Adipocyte (in vitro differentiated cells): ENCODE measurements at regions not wholly inside any gene's neighbourhood (a gene's known extent, or its start where the extent isn't known, plus 50 kb on each side); places are given as distances from the start of the nearest gene placed in this dataset.

Source experiments
- DNase-seq: peaks from one replicate; pipeline ENCODE4 v3.0.0-alpha.2; 2015; ENCODE audit warnings: low read depth
- H3K27me3 ChIP-seq: replicated peaks from 2 replicates; pipeline ENCODE4 v1.7.0; 2013; ENCODE audit warnings: mild to moderate bottlenecking, low read length, moderate library complexity; ENCODE audit not compliant: control insufficient read depth, insufficient read depth
- H3K36me3 ChIP-seq: 2 replicates; pipeline ENCODE4 v1.7.0; 2013; ENCODE audit warnings: low read length, mild to moderate bottlenecking, moderate library complexity; ENCODE audit not compliant: control insufficient read depth, insufficient read depth, severe bottlenecking
- H3K4me1 ChIP-seq: 2 replicates; pipeline ENCODE4 v1.7.0; 2013; ENCODE audit warnings: mild to moderate bottlenecking, low read length, moderate library complexity; ENCODE audit not compliant: control insufficient read depth, insufficient read depth
- H3K4me3 ChIP-seq: 2 replicates; pipeline ENCODE4 v1.7.0; 2013; ENCODE audit warnings: mild to moderate bottlenecking, low read length, moderate library complexity
- H3K9ac ChIP-seq: 2 replicates; pipeline ENCODE4 v1.7.0; 2013; ENCODE audit warnings: mild to moderate bottlenecking, low read length, moderate library complexity
- H3K9me3 ChIP-seq: 2 replicates; pipeline ENCODE4 v1.7.0; 2013; ENCODE audit warnings: mild to moderate bottlenecking, low read length, moderate library complexity; ENCODE audit not compliant: control insufficient read depth

GRCh38 chr17:69950701-69951418 lies 124.2 kb upstream of the KCNJ16 start:
- Histone ChIP-seq H3K4me1 (peaks cover 3% of the 10 kb centered on the region), H3K4me3 (no peak overlapping the region), H3K36me3 (no peaks in the 10 kb centered on the region), H3K9me3 (no peaks in the 10 kb centered on the region), H3K27me3 (no peaks in the 10 kb centered on the region), H3K9ac (no peak overlapping the region)
- no peak for DNase-seq

GRCh38 chr17:69954241-69954925 lies 120.6 kb upstream of the KCNJ16 start:
- H3K4me3 ChIP-seq = no peak overlapping the region
- peak; percentile 45 for DNase-seq
- H3K9me3 ChIP-seq = no peaks in the 10 kb centered on the region
- no peaks in the 10 kb centered on the region for H3K36me3 ChIP-seq
- no peaks in the 10 kb centered on the region for H3K27me3 ChIP-seq
- H3K4me1 ChIP-seq = no peaks in the 10 kb centered on the region
- H3K9ac ChIP-seq = no peak overlapping the region

GRCh38 chr17:69958063-69958462 lies 117.0 kb upstream of the KCNJ16 start:
- H3K27me3 ChIP-seq = no peaks in the 10 kb centered on the region
- H3K36me3 ChIP-seq = no peaks in the 10 kb centered on the region
- no peak overlapping the region for H3K4me3 ChIP-seq
- H3K9me3 ChIP-seq = no peaks in the 10 kb centered on the region
- H3K4me1 ChIP-seq = peaks cover 6% of the 10 kb centered on the region
- H3K9ac ChIP-seq = no peak overlapping the region
- no peak for DNase-seq

GRCh38 chr17:69959283-69959682 lies 115.7 kb upstream of the KCNJ16 start:
- no peak for DNase-seq
- Histone ChIP-seq H3K27me3 (no peaks in the 10 kb centered on the region), H3K4me1 (peaks cover 6% of the 10 kb centered on the region), H3K9ac (no peak overlapping the region), H3K9me3 (peaks cover under 1% of the 10 kb centered on the region), H3K4me3 (no peak overlapping the region), H3K36me3 (no peaks in the 10 kb centered on the region)

GRCh38 chr17:69960755-69961154 lies 114.3 kb upstream of the KCNJ16 start:
- Histone ChIP-seq H3K4me3 (no peak overlapping the region), H3K9me3 (peaks cover 15% of the 10 kb centered on the region), H3K36me3 (no peaks in the 10 kb centered on the region), H3K9ac (no peak overlapping the region), H3K27me3 (no peaks in the 10 kb centered on the region), H3K4me1 (peaks cover 6% of the 10 kb centered on the region)
- DNase-seq = no peak

- Histone ChIP-seq H3K9me3 (peaks cover 22% of the 10 kb centered on the region), H3K9ac (no peak overlapping the region), H3K36me3 (no peaks in the 10 kb centered on the region), H3K4me3 (no peak overlapping the region), H3K4me1 (peaks cover 6% of the 10 kb centered on the region), H3K27me3 (no peaks in the 10 kb centered on the region)
- no peak for DNase-seq
Observed at GRCh38 chr17:69961501-69962145, 113.4 kb upstream of the KCNJ16 start.

GRCh38 chr17:69962436-69962995 lies 112.5 kb upstream of the KCNJ16 start:
- H3K36me3 ChIP-seq = no peaks in the 10 kb centered on the region
- no peaks in the 10 kb centered on the region for H3K27me3 ChIP-seq
- H3K9me3 ChIP-seq = peaks cover 22% of the 10 kb centered on the region
- DNase-seq = no peak
- H3K9ac ChIP-seq = no peak overlapping the region
- H3K4me1 ChIP-seq = peaks cover 6% of the 10 kb centered on the region
- no peak overlapping the region for H3K4me3 ChIP-seq

- Histone ChIP-seq H3K27me3 (no peaks in the 10 kb centered on the region), H3K9me3 (peaks cover 22% of the 10 kb centered on the region), H3K36me3 (no peaks in the 10 kb centered on the region), H3K4me1 (peaks cover 6% of the 10 kb centered on the region), H3K9ac (no peak overlapping the region), H3K4me3 (no peak overlapping the region)
- DNase-seq = peak; percentile 89
Observed at GRCh38 chr17:69967910-69968411, 107.1 kb upstream of the KCNJ16 start.

- DNase-seq = no peak
- H3K9ac ChIP-seq = no peak overlapping the region
- peaks cover 6% of the 10 kb centered on the region for H3K4me1 ChIP-seq
- H3K27me3 ChIP-seq = no peaks in the 10 kb centered on the region
- H3K4me3 ChIP-seq = no peak overlapping the region
- H3K36me3 ChIP-seq = no peaks in the 10 kb centered on the region
- H3K9me3 ChIP-seq = peaks cover 28% of the 10 kb centered on the region
Observed at GRCh38 chr17:69969897-69970296, 105.1 kb upstream of the KCNJ16 start.

- peaks cover 13% of the 10 kb centered on the region for H3K9me3 ChIP-seq
- DNase-seq = peak; percentile 56
- H3K27me3 ChIP-seq = no peaks in the 10 kb centered on the region
- no peak overlapping the region for H3K4me3 ChIP-seq
- no peaks in the 10 kb centered on the region for H3K36me3 ChIP-seq
- no peak overlapping the region for H3K9ac ChIP-seq
- peaks cover 6% of the 10 kb centered on the region for H3K4me1 ChIP-seq
Observed at GRCh38 chr17:69972251-69972650, 102.8 kb upstream of the KCNJ16 start.

GRCh38 chr17:69975808-69976207 lies 99.2 kb upstream of the KCNJ16 start:
- no peaks in the 10 kb centered on the region for H3K36me3 ChIP-seq
- H3K4me3 ChIP-seq = no peak overlapping the region
- no peaks in the 10 kb centered on the region for H3K27me3 ChIP-seq
- no peak overlapping the region for H3K9ac ChIP-seq
- H3K9me3 ChIP-seq = peaks cover 13% of the 10 kb centered on the region
- H3K4me1 ChIP-seq = no peaks in the 10 kb centered on the region
- no peak for DNase-seq
